BLaER1 treated with 17β-estradiol and CSF1 and Interleukin-3, amounts not matched to agents 10 nM and 100 nM (cell line): ENCODE measurements at regions not wholly inside any gene's neighbourhood (a gene's known extent, or its start where the extent isn't known, plus 50 kb on each side); places are given as distances from the start of the nearest gene placed in this dataset.

Experiments
- H3K27ac ChIP-seq, 11 experiments: shearing (Covaris generic); formaldehyde crosslinking; 2 replicates each; pipeline ENCODE4 v1.8.1; 2022
- H3K27me3 ChIP-seq, 11 experiments: shearing (Covaris generic); formaldehyde crosslinking; 2 replicates each; pipeline ENCODE4 v1.8.1; 2022
- H3K36me3 ChIP-seq, 11 experiments: shearing (Covaris generic); formaldehyde crosslinking; 2 replicates each; pipeline ENCODE4 v1.8.1; 2022
- H3K4me1 ChIP-seq, 10 experiments: shearing (Covaris generic); formaldehyde crosslinking; 2 replicates each; pipeline ENCODE4 v1.8.1; 2022
- H3K4me2 ChIP-seq, 11 experiments: shearing (Covaris generic); formaldehyde crosslinking; 2 replicates each; pipeline ENCODE4 v1.8.1; 2022
- H3K4me3 ChIP-seq, 10 experiments: shearing (Covaris generic); formaldehyde crosslinking; 2 replicates each; pipeline ENCODE4 v1.8.1; 2022
- H3K9ac ChIP-seq, 11 experiments: shearing (Covaris generic); formaldehyde crosslinking; 2 replicates each; pipeline ENCODE4 v1.8.1; 2022
- H3K9me3 ChIP-seq, 11 experiments: shearing (Covaris generic); formaldehyde crosslinking; replicated peaks in 1 of 11; 2 replicates each; pipeline ENCODE4 v1.8.1; 2022
- H4K20me1 ChIP-seq, 11 experiments: shearing (Covaris generic); formaldehyde crosslinking; 2 replicates each; pipeline ENCODE4 v1.8.1; 2022
- Cebpa-rat ChIP-seq, 11 experiments: shearing (Covaris generic); IDR thresholded peaks; 2 replicates each; pipeline ENCODE4 v1.8.1; 2022

- Histone ChIP-seq H3K27me3 (no peaks in the 10 kb centered on the region), H3K27ac (no peak overlapping the region), H4K20me1 (peaks cover 0 to 4% (median 0%) of the 10 kb centered on the region in 11 experiments; a peak in 1 of 22 replicates), H3K4me1 (peaks cover 14 to 27% (median 27%) of the 10 kb centered on the region in 10 experiments), H3K4me3 (no peak overlapping the region), H3K4me2 (peak overlapping the region in 10 of 11 experiments; percentile 32 to 68 (median 46); a peak in 19 of 22 replicates), H3K9ac (no peak overlapping the region), H3K9me3 (no peaks in the 10 kb centered on the region), H3K36me3 (no peaks in the 10 kb centered on the region)
- TF ChIP-seq Cebpa-rat (IDR thresholded peaks at IDR 0.05) = no peak
These were observed 204.0 kb upstream of the GPR12 start for GRCh38 chr13:26964278-26965250.

- H3K9ac ChIP-seq = no peak overlapping the region
- H3K4me1 ChIP-seq = peaks cover 7 to 15% (median 12%) of the 10 kb centered on the region in 10 experiments
- peaks cover 0 to 4% (median 0%) of the 10 kb centered on the region in 11 experiments; a peak in 1 of 22 replicates for H4K20me1 ChIP-seq
- no peak for TF ChIP-seq Cebpa-rat (IDR thresholded peaks at IDR 0.05)
- no peaks in the 10 kb centered on the region for H3K36me3 ChIP-seq
- H3K27ac ChIP-seq = no peak overlapping the region
- H3K4me2 ChIP-seq = no peak overlapping the region
- H3K27me3 ChIP-seq = no peaks in the 10 kb centered on the region
- H3K4me3 ChIP-seq = no peak overlapping the region
- H3K9me3 ChIP-seq = no peaks in the 10 kb centered on the region
These were observed 202.1 kb upstream of the GPR12 start for GRCh38 chr13:26962671-26963070.

GRCh38 chr13:26961890-26962615, 201.5 kb upstream of the GPR12 start:
- Histone ChIP-seq H3K9me3 (no peaks in the 10 kb centered on the region), H3K4me1 (peaks cover 7 to 15% (median 12%) of the 10 kb centered on the region in 10 experiments), H3K4me3 (no peak overlapping the region), H4K20me1 (peaks cover 0 to 4% (median 0%) of the 10 kb centered on the region in 11 experiments; a peak in 1 of 22 replicates), H3K36me3 (no peaks in the 10 kb centered on the region), H3K9ac (no peak overlapping the region), H3K4me2 (no peak overlapping the region), H3K27me3 (no peaks in the 10 kb centered on the region), H3K27ac (no peak overlapping the region)
- TF ChIP-seq Cebpa-rat (IDR thresholded peaks at IDR 0.05) = no peak

GRCh38 chr13:26957182-26957581, 196.6 kb upstream of the GPR12 start:
- Histone ChIP-seq H3K36me3 (no peaks in the 10 kb centered on the region), H3K9ac (no peak overlapping the region)
- TF ChIP-seq Cebpa-rat (IDR thresholded peaks at IDR 0.05) = no peak

GRCh38 chr13:26956522-26957142, 196.0 kb upstream of the GPR12 start:
- H3K36me3 ChIP-seq = no peaks in the 10 kb centered on the region
- no peak overlapping the region for H3K9ac ChIP-seq
- H4K20me1 ChIP-seq = no peaks in the 10 kb centered on the region
- no peak for TF ChIP-seq Cebpa-rat (IDR thresholded peaks at IDR 0.05)
- peaks cover 0 to 10% (median 8%) of the 10 kb centered on the region in 10 experiments; a peak in 11 of 20 replicates for H3K4me1 ChIP-seq
- H3K27ac ChIP-seq = no peak overlapping the region
- no peaks in the 10 kb centered on the region; a peak in 1 of 22 replicates for H3K27me3 ChIP-seq
- no peak overlapping the region for H3K4me3 ChIP-seq
- no peak overlapping the region for H3K4me2 ChIP-seq
- no peaks in the 10 kb centered on the region for H3K9me3 ChIP-seq

More at GRCh38 chr13:26957182-26957581, 196.6 kb upstream of the GPR12 start:
- Histone ChIP-seq H3K4me1 (peaks cover 0 to 10% (median 8%) of the 10 kb centered on the region in 10 experiments; a peak in 11 of 20 replicates), H4K20me1 (no peaks in the 10 kb centered on the region), H3K27ac (no peak overlapping the region), H3K9me3 (no peaks in the 10 kb centered on the region), H3K4me3 (no peak overlapping the region), H3K4me2 (no peak overlapping the region), H3K27me3 (no peaks in the 10 kb centered on the region; a peak in 1 of 22 replicates)

GRCh38 chr13:26954976-26955375, 194.4 kb upstream of the GPR12 start:
- H3K9me3 ChIP-seq = no peaks in the 10 kb centered on the region
- no peak overlapping the region for H3K27ac ChIP-seq
- no peak overlapping the region for H3K4me3 ChIP-seq
- peaks cover 0 to 10% (median 8%) of the 10 kb centered on the region in 10 experiments; a peak in 11 of 20 replicates for H3K4me1 ChIP-seq
- H4K20me1 ChIP-seq = no peaks in the 10 kb centered on the region
- TF ChIP-seq Cebpa-rat (IDR thresholded peaks at IDR 0.05) = no peak
- no peak overlapping the region for H3K4me2 ChIP-seq
- no peaks in the 10 kb centered on the region for H3K36me3 ChIP-seq
- no peak overlapping the region for H3K9ac ChIP-seq
- no peaks in the 10 kb centered on the region; a peak in 1 of 22 replicates for H3K27me3 ChIP-seq

- Histone ChIP-seq H3K27ac (no peak overlapping the region), H3K4me1 (peaks cover 0 to 10% (median 8%) of the 10 kb centered on the region in 10 experiments; a peak in 11 of 20 replicates), H3K36me3 (no peaks in the 10 kb centered on the region), H4K20me1 (no peaks in the 10 kb centered on the region), H3K4me3 (no peak overlapping the region), H3K27me3 (no peaks in the 10 kb centered on the region; a peak in 1 of 22 replicates), H3K9me3 (no peaks in the 10 kb centered on the region), H3K9ac (no peak overlapping the region), H3K4me2 (no peak overlapping the region)
- TF ChIP-seq Cebpa-rat (IDR thresholded peaks at IDR 0.05) = no peak
These were observed 192.7 kb upstream of the GPR12 start for GRCh38 chr13:26953291-26953690.

GRCh38 chr13:26952551-26953143, 192.1 kb upstream of the GPR12 start:
- H3K27ac ChIP-seq = no peak overlapping the region
- H3K4me3 ChIP-seq = no peak overlapping the region
- no peak overlapping the region for H3K4me2 ChIP-seq
- no peak for TF ChIP-seq Cebpa-rat (IDR thresholded peaks at IDR 0.05)
- peaks cover 0 to 10% (median 8%) of the 10 kb centered on the region in 10 experiments; a peak in 11 of 20 replicates for H3K4me1 ChIP-seq
- no peaks in the 10 kb centered on the region for H4K20me1 ChIP-seq
- H3K9me3 ChIP-seq = no peaks in the 10 kb centered on the region
- H3K27me3 ChIP-seq = no peaks in the 10 kb centered on the region; a peak in 1 of 22 replicates
- no peaks in the 10 kb centered on the region for H3K36me3 ChIP-seq
- no peak overlapping the region for H3K9ac ChIP-seq
